ENCODE measurements at regions not wholly inside any gene's neighbourhood (a gene's known extent, or its start where the extent isn't known, plus 50 kb on each side); places are given as distances from the start of the nearest gene placed in this dataset.

DNA sequence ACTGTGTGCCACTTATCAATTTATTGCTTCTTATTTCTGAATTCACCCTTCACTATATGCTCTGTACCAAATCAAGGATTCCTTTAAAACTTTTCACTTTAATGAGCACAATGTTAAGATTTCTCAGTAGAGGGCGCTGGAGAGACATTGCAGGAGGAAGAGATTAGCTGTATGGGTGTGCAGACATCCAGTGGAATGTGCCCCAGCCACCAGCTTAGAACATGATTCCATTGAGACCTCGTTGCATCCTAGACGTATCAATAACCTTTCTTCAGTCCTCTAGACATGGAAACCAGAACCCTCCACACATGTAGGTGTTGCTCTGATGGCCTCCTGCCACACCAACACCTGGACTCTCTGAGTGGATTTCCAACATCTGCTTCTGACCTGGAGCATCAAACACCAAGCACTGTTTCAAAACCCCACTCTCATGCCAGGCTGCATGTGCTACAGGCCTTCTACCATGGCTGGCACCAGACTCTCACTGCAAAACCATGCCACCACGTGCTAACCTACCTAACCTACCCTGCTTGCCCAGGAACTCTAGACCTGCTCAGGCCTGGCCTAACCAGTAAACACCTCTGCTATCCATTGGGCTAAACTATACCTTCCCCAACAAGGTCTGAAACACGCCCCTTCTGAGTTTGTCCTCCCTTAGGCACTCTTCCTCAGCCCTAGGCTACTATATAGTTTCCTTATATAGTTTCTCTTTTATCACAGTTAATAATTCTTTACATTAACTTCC, 633.2 kb upstream of the PKDCC start:
- peak; percentile 33 to 44 for DNase-seq

DNA sequence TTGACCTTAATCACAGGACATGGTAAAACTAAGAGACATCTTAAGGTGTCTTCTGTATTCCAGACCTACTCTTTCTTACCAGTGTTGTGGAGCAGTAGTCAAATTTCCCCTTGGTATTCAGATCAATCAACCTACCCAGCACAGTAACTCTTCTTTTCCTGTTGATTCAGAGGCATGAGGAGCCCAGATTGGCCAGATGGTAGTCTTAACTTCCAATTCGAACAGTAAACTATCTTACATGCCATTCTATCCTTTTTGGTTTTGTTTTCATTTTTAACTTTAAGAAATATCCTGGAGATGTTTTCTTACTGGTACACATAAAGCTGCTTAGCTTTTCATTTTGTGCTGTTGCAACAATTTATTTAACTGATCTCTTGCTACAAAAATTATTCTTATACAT, 630.3 kb upstream of the PKDCC start:
- DNase-seq: no peak

DNA sequence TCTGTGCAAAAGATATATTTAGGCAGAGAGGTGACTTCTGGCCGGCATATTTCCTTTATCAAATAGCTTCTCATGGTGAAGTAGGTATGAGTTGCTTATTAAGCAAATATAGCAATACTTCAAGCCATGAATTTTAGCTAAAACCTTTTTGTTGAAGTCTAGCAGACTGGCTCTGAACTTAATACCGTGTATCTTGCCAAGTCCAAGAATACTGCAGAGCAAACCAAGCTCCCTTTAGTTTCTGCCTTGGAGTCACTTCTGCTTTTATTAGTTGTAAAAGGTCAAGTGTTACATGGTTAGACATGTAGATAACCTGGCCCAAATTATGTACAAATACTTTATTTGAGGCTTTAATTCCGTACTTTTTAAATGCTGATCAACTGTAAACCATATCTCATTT, 627.6 kb upstream of the PKDCC start:
- no peak for DNase-seq

DNA sequence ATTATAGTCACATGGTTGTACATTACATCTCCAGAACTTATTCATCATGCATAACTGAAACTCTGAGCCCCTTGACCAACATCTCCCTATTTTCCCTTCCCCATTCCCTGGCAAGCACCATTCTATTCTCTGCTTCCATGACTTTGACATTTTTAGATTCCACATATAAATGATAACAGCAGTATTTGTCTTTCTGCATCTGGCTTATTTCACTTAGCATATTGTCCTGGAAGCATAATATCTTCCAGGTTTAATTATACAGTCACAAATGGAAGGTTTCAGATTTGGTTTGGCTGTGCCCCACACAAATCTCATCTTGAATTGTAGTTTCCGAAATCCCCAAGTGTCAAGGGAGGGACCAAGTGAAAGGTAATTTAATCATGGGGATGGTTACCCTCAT, 626.9 kb upstream of the PKDCC start:
- DNase-seq: no peak

DNA sequence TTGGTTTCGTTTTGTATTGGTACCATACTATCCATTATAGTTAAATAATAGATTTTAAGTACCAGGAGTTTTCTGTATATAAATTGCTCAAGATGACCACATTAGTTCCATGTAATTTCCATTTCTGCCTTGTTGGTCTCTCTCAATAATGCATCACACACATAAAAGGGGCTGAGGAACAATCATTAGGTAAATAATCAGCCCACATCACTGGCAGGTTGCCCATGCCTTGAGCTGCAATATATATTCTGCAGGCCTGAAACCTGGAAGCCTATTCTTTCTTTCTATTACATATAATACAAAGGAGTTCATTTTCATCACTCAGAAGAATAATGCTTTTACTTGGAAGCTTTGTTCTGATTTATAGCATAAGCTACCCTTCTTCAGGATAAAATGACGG, 616.1 kb upstream of the PKDCC start:
- no peak for DNase-seq

DNA sequence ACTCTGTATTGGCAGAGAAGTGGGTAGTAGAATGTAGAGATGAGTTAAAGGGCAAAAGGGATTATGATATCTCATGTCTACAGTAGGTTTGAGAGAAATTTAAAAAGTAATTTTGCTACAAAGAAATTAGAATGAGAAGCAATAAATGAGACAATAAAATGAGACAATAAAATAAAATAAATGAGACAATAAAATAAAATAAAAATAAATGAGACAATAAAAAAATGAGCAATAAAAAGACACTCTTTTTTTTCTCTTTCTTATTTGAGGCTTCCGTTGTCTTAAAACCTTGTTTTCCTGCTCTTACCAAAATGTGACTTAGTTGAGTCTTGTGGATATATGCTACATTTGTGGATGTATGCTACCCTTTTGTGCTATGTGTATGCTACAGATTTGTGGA, 615.4 kb upstream of the PKDCC start:
- no peak for DNase-seq

DNA sequence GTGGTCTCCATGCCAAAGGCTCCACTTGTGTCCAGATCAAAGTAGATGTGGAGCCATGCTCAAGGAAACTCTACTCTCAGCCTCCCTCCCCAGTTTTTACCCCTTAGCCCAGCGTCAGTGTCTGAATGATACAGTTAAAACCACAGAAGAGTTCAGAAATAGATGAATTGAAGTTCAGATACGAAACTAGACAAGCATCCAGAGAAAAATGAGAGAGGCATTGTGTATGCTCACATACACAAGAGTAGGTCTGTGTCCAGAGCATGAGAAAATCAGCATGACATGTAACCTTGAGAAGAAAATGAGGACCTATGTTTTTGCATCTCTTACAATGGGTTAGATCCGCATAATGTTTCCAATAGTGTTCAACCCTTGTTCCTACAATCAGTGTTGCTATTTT, 612.8 kb upstream of the PKDCC start:
- no peak for DNase-seq

DNA sequence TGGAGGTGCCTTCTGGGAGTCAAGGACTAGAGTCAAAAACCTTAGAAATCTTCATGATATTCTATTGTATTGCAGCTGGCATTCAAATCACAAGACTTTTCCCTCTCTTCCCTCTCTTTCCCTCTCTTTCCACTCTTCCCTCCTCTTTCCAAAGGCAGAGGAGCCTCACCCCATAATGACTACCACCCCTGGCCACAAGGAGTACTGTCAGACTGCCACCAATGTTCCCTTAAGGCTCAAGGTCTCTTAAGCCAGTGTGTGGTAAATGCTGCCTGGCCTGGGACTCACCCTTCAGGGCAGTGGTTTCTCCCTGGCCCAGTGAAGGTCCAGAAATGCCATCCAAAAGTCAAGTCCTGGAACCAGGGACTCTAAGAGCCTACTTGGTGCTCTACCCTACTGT, 605.9 kb upstream of the PKDCC start:
- no peak for DNase-seq

DNA sequence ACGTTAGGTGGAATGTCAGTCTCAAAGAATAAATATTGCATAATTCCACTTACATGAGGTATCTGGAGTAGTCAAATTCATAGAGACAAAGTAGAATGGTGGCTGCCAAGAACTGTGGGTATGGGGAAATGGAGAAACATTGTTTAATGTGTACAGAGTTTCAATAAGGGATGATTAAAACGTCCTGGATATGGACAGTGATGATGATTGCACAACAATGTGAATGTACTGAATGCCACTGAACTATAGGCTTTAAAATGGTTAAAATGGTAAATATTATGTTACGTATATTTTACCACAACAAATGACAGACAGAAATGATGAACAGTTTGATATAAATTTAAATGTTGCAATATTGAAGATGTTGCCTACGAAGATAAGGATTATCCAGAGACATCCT, 602.0 kb upstream of the PKDCC start:
- DNase-seq: no peak

DNA sequence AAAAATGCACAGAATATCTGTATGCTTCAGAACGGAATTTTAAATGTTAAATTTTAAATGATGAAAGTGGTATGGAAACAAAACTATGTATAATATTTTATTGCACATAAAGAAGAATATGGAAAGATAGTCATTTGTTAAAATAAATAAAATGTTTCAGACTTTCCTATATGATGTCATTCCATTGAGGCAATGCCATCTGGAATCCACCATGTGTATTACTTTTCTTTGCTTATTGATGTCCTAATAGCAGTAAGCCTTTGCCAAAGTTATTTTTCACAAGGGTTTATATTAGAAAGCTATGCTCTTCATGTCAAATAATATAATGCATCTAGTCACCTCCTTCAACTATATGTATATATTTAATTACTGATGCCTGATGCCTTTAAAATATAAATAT, 601.6 kb upstream of the PKDCC start:
- DNase-seq: no peak

DNA sequence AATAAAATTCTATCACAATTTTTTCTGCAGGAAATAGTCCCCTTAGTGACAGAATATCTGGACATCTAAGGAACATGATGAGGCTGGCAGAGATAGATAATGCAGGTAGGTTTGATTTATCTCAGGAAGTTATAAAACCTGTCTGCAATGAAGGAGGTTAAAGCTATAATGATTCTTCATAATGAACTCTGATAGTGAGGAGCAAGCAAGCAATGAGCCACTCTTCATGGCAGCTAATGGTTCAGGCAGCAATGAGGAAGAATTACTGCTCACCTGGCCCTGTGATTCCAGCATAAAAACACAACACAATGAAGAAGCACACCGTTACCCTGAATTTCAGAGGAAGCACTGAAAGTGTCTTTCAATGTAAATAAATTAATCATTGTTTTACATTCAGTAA, 599.6 kb upstream of the PKDCC start:
- DNase-seq: no peak

DNA sequence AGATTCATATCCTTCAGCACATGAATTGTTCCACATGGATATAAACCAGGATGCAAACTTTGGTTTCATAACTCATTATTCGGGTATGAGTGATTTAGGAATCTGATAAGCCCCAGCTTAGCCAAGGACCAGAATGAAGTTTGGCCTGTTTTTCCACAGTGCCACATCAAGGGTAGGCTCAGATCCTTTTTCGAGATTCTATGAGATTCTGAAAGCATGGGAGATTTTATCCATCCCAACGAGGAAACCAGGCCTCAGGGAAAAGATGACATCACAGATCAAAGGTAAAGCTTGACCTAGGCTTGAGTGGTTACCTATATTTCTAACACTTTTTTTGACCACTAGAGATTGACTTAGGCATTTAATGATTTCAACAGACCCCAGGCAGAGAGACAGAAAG, 590.8 kb upstream of the PKDCC start:
- DNase-seq: no peak

DNA sequence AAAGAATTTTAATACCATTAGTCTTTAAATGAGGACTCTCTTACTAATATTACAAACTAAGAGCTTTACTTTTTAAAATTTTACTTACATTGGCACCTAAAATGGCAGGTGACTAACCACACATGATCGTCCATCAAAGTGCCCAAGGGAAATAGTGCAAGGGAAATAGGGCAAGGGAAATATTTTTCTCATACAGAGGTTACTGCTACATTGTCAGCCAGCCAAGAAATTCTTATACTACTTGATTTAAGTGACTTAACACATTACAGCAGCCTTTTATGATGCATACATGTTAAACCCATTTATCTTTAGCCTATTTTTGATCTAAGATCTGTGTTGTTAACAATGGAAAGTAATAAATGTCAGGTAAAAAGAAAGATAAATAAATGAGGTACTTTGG, 587.2 kb upstream of the PKDCC start:
- no peak for DNase-seq

DNA sequence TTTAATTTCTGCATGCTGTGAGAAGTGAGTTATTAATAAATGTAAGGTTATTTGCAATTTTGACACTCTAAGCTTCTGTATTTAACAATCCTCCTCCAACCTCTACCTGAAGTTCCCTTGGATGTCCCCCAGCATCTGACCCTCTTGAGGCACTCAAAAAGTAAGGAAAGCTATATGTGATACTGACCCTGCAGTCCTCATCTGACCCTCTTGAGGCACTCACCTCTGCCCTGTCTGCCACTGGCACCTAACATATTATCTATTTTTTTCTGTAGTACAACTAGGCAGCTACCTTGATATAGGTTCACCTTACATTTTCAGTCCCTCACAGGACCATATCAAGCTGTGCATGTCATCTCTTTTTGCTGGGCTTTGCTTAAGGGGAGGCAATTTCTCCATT, 583.4 kb upstream of the PKDCC start:
- DNase-seq: no peak

DNA sequence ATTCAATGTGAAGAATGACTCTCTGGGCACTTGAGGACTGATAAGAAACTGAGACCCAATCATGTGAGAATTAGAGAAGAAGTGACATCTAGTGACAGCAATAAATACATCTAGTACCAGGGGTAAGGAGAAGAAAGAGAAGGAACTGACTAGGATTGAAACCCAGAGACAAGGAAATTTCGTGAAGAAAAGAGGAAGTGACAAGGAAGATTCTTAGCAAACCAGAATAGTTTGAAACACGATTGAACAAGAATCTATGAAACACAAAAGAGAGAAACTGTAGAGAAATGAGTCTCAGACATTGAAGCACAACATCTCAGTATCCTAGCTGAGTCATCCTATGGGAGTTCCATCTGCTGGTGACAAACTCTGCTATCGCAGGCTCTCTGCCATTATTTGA, 571.9 kb upstream of the PKDCC start:
- peak in 1 of 2 experiments; percentile 11 for DNase-seq

DNA sequence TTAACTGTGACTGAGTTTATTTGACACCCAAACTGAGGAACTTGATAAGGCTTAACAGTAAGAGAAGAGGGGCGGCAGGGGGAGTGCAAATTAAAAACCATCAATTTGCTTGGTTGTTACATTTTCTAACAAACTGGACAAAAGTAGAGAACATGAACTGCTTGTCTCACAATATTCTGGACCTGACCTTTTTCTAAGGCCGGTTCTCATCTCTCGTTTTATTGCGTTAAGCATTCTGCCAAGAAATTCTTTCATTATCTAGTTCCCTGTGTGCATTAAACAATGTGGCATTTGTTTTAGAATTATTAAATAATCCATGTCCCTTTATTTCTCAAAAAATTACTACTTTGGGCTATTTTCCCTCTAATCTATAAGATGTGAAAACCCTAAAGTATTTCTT, 565.2 kb upstream of the PKDCC start:
- no peak for DNase-seq

DNA sequence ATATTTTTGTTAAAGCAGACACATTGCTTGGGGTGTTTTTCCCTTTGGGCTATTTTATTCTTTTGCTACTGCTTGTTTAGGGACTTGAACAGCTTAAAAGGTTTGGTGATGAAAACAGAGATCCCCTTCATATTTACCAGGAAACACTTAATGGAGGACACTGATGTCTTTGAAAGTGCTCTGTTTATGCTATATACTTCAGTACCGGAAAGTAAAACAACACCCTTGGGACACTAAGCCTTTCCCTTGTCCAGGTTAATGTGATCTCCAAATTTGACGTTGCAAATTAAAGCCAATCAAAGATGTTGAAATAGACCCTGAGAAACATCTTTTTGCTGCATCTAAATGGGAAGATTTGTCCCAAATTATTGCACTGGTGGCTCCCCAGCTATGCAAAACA, 564.6 kb upstream of the PKDCC start:
- no peak for DNase-seq

DNA sequence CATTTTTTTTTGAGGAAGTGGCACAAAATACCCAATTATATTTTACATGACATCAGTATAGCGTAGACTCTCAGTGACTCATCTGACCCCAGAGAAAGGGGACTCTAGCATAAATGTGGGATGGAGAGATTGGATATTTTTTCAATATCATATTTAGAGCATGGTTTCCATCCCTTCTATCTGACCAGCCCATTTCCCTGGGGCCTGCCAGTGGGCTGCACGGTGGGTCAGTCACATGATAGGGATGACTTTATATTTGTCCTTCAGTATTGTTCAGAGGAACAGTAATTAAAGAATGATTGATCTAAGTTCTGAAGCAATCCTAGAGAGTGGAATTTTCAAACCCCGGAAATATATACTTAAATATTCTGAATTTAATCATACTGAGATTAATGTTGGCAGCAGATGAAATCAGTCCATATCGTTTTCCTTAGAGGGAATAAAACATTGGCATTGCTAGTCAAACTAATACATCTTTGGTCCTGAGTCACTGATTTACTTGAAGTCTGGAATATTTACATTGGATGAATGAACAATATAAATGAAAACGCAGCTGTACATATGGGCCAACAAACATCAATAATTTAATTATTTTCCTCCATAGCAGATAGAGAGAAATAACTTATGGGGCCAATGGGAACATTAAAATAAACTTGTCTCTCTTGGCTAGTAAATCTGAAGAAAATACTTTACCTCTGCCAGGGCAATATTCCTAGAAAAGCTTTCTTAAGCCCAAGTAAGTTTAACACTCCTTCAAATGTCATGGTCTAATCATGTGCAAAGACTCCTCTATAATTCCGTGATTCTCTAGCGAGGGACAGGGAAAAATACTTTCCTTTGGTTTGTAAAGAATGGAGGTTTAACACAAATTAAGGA, 563.6 kb upstream of the PKDCC start:
- DNase-seq: no peak

DNA sequence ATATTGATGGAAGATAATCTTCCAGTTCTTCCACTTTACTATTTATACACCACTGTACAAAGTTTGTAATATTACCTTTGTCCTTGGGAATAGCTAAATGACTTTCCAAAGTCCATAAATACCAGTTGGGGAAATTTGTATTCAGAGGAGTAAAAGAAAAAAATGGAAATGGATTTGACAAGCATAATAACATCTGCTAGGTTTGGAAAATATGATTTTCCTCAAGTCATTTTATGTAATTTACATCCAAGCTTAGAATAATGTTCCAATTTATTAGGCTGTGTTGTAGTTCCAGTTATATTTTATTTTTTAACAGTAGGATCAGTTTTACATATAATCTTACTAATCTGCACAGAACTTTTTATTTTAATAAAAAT, 563.0 kb upstream of the PKDCC start:
- DNase-seq: no peak

DNA sequence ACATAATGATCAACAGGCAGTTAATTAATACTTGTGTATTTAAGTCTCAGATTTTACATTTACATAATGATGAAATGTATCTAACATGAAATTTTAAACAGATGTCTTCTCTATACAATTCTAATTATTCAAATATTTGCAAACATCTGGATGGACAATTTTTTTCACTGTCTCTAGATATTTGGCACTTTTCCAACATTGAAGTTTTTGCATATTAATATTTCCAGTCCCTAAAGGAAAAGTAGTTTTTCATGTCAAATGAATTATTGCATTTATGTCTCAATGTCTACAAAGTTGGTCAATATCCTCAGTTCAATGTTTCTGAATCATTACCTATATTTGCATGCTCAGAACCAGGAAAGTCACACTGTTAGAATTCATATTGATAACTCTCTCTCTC, 560.9 kb upstream of the PKDCC start:
- no peak for DNase-seq

DNA sequence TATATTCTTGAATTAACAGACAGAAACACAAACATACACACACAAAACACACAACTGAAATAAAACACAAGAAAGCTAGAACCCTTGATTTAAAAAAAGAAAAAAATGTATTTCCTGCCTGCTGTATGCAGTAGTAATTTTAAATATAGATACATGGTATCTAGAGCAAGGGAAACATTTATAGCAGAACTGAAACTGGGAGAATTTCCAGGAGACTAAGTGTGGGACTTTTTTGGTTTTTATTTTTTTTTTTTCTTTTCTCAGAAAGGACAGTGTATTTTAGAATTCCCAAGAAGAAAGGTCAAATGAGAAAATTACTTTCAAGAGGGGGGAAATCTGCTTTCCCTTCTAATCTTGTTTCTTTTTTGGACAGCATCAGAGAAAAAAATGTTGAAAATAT, 558.9 kb upstream of the PKDCC start:
- DNase-seq: no peak

DNA sequence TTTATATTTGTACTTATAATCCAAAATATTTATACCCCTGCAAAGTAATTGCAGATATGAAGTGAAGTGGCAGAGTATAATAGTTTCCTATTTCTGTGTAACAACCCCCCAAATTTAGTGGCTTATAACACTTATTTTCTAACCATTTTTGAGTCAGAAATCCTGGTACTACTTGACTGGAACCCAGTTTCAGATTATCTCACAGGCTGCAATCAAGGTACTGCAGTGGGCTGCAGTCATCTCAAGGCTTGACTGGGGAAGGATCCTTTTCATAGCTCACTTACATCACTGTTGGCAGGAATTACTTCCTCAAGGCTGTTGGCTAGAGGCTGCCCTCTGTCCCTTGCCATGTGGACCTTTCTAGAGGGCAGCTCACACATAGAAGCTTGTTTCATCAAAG, 558.2 kb upstream of the PKDCC start:
- no peak for DNase-seq

DNA sequence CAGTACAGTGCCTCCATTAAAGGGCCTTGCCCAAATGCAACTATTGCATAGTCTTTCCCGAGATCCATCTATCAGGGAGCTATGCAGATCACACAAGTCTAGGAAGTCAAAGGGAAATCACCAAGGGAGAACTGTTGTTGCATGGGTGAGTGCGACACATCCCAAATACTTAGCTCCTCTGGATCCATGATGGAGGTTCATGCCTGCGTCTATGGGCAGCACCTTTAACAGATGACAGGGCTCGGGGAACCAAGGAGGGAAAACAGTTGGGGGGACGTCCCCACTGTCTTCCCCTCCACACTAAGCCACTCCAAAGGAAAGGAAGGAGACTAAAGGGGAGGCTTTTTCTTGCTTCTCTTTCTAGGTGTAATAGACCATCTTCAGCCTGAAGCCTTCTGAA, 552.8 kb upstream of the PKDCC start:
- no peak for DNase-seq

DNA sequence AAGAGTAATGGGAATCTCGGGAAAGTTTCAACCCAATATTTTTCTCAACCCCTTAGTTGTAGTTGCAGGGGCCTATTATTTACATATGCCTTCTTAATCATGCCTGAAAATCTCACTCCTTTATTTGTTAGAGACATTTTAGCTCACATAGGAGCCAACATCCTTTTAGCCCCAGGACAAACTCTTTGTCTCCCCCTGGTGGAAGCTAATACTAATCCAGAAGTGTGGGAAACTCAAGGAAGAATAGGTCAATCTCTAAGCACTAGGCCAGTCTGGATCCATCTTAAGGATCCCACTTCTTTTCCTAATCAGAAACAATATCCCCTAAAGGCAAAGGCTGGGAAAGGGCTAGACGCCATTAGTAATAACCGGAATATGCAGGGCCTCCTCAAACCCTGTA, 550.9 kb upstream of the PKDCC start:
- no peak for DNase-seq

DNA sequence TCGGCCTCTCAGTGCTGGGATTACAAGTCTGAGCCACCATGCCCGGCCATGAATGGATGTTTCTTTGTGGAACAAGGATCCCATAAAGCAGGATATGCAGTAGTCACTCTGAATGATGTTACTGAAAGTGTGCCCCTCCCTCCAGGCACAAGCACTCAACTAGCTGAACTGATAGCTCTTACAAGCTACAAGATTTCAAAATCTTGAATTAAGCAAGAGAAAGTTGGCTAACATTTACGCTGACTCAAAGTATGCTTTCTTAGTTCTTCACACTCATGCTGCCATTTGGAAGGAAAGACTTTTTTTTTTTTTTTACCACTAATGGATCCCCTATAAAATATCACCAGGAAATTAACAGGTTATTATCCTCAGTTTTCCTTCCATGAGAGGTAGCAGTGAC, 549.0 kb upstream of the PKDCC start:
- peak; percentile 36 to 41 for DNase-seq

Data from AML-193 (cell line).